ENCODE measurements at regions not wholly inside any gene's neighbourhood (a gene's known extent, or its start where the extent isn't known, plus 50 kb on each side); places are given as distances from the start of the nearest gene placed in this dataset.

GRCh38 chr7:67571026-67571545 lies 574.5 kb downstream of the TYW1 start:
- DNase-seq: no peak

GRCh38 chr7:67573639-67574038 lies 577.0 kb downstream of the TYW1 start:
- no peak for DNase-seq

DNA sequence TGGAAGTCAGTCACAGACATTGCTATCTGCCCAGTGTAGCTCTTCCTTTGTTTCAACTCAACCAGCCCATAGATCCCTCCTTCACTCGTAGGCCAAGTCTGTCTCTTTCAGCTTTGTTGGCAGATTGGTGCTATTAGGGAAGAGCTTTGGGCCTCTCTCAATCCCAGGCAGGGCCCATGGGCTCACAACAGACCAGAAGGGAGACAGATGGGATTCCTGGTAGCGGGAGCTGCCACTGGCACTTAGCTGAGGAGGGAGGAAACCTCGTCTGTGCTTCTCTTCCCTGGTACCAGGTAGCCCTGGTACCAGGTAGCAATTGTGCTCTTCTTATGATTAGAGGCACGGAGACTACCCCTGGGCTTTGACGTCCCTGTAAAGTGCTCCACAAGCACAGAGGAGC lies 592.0 kb downstream of the TYW1 start:
- no peak for DNase-seq

DNA sequence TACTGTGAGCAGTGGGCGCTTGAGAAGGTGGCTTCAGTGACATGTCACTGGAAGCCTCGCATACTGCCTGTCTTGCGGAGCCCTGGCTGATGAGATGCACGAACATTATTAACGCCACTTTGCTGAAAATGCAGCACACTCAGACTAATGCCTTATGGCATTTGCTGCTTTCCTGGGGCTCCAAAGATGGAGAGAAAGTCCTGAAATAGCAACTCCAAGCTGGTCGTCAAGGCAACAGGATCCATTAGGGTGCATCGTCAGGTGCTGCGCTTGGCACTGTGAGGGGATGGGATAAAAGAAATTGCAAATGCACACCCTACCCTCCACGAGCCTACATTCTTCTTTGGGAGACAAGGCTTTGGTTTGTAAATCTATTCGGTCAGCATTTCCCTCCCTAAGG lies 592.5 kb downstream of the TYW1 start:
- no peak for DNase-seq

DNA sequence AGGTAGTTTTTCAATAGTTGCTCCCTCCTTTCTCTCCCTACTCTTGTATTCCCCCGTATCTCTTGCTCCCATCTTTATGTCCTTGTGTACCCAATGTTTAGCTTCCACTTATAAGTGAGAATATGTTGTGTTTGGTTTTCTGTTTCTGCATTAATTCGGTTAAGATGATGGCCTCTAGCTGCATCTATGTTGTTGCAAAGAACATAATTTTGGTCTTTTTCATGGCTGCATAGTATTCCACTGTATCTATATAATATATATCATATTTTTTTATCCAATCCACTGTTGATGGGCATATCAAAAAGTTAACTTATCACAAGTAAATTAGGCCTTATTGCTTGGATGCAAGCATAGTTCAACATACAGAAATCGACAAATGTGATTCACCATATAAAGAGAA lies 594.0 kb downstream of the TYW1 start:
- DNase-seq: no peak

DNA sequence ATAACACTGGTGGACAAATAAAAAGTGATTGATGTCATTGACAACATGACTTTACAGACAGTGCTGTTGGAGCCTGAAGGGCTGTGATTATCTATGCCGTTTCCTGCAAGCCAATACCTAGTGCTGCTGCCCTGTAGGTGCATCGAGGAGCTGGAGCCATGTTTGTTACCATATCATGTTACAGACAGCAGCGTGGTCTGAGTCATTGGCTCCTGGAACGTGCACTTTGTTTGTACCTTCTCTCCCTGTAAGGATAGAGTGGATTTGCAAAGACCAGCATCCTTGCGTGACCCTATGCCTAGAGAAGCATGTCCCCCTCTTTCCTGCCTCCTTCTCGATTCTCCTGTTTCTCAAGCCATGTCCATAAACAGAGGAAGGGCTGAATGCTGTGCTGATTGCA lies 597.2 kb downstream of the TYW1 start:
- no peak for DNase-seq

GRCh38 chr7:67595431-67596180 lies 599.0 kb downstream of the TYW1 start:
- no peak for DNase-seq

DNA sequence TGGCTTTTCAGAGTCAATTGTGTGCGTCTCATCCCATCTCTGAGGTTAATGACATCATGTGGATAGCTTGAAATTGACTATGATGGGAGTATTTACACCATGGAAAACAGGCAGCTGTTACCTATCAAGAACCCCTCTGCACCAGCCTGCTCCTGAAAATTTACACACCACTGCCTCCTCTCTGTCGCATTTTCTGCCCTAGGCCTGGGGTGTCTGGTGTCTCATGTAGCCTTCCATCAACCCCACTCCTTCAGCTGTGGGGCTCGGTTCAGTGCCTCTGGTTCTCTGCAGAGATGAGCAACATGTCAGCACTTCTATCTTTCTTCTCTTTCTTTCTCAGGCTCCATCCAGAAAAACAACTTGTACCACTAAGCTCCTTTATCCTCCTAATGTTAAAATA lies 600.5 kb downstream of the TYW1 start:
- DNase-seq: no peak

DNA sequence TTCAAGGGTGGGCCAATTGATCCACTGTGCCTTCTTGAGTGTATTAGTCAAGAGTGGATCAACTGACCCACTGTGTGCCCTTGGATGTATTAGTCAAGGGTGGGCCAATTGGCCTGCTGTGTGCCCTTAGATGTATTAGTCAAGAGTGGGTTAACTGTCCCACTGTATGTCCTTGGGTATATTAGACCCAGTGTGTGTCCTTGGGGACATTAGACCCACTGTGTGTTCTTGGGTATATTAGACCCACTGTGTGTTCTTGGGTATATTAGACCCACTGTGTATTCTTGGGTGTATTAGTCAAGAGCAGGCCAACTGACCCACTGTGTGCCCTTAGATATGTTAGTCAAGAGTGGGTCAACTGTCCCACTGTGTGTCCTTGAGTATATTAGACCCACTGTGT lies 601.8 kb downstream of the TYW1 start:
- no peak for DNase-seq

DNA sequence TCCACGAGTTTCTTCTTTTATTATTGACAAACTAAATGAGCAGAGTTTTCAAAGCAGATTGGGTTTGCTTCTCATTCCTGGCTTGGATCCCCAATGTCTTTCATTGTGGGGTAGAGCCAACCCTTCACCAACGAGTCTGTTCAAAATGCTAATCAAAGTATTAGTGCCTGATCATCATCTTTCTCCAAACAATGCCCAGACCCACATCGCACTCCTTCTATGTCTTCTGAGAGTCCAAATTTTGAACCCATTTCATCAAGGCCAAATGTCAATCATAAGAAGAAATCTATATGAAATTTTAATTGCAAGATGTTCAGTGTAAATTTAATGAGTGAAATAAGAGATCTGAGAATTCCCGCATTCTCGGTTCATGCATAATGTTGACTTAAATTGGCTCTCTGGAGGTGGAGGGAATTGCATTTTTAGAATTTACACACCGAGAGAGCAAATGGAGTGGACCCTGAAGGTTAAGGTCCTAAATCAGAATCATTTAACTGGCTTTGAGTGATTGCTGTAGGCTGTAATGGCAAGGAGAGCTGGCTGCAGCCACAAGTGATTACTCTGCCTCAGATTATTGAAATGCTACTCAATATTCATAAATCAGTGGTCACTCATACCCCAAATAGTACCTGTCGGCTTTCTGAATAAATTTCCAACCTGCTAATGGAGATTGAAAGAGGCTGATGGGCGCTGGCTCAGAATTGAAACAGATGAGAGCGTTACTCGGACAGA lies 602.9 kb downstream of the TYW1 start:
- no peak for DNase-seq

DNA sequence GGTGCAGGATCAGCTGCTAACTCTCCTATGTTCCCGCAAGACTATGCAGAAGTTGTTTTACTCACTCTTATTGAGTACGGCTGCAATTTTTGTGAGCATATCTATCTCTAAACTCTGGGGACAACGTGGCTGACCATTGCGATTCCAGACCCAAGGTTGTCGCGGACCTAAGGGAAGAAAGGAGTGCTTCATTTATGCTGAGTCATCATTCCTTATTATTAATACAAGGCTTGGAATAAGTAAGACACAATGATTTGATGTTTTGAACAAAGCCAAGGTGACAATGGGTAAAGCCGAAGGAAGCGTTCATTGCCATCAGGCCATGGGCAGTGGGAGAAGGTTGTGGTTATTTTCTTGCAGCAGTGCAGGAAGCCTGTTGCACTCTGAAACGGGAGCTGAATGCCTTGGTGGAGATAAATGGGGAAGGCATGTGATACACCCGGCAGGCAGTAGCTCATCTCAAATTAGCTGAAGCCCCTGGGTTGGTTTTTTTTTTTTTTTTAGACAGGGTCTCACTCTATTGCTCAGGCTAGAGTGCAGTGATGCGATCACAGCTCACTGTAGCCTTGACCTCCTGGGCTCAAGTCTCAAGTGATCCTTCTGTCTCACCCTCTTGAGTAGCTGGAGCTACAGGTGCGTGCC lies 605.7 kb downstream of the TYW1 start:
- no peak for DNase-seq

DNA sequence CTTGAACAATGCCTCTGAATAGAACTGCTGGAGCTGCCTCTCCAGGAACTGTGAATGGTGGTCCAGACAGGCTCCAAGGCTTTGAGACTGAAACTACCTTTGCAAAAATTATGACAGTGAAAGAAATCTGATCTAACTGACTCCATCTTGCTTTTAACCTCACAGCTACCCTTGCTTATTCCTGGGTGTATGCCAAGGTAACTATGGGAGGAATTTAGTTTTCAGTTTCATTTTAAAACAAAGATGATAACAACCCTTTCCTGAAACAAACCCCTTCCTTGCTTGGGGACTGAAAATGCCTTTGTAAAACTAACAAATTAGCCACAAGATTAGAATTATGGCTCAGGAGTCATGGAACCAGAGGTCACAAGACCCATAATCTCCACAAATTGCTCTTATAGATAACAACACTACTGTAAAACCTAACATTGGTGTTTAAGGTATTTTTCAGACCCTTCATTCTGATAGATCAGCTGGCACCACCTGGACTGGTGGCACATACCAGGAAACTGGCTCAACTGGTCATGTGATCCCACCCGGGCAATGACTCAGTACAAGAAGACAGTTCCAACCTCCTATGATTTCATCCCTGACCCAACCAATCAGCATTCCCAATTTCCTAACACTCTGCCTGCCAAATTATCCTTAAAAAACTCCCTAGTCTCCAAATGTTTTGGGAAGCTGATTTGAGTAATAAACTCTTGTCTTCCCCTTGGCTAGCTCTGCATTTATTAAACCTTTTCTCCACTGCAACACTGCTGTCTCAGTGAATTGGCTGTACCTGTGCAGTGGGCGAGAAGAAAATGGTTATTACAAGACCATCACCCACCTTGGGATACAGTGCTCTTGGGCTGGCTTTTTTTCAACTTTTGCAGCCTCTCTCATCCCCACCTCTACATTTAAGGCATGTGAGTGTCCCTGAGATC lies 608.1 kb downstream of the TYW1 start:
- DNase-seq: no peak

DNA sequence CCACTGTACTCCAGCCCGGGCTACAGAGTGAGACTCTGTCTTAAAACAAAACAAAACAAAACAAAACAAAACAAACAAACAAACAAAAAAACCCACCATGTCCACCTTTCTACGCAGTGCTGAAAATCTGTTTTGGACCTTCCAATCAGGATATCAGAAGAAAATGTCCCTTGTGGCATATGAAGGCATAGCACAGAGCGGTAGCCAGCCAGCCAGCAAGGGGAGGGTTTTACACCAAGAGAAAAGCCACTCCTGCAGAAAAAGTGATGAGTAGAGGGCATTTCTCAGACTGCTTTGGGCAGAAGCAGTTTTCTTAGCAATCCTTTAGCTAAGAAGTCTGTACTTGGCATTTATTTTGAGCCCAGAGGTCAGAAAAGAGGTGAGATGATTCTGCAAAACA lies 612.2 kb downstream of the TYW1 start:
- DNase-seq: no peak

DNA sequence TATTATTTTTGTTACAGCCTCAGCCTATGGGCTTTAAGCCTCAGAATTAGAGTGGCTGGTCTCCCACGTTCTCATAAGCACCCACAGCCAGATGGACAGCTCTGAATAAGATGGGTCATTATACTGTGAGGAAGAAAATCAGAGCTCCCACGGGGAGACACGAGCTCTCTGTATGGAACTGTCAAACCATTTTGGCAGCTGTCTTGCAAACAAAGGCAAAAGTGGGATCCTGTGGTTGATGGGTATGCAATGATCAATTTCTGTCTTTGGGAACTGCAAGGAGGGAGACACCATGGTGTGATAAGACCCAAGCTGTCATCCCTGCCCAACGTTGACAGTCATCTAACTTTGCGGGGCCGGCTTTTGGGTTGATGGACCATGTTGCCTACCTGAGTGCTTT lies 614.3 kb downstream of the TYW1 start:
- no peak for DNase-seq

DNA sequence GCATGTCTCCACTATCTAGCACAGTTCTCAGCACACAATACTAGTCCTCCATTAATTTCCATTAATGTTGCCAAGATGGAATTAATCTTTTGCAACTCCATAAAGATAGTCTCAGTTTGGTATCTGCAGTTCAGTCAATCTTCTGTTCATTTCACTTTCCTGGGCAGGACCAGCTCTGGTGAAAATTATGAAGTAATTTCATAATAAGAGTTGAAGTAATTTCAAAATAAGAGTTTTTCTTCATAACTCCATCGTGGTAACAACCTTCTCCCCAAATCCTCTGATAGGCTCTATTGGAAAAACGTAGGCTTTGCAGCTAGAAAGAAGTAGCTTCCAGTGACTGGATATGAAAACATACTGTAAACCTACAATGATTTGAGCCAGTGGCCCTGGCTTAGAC lies 618.2 kb downstream of the TYW1 start:
- no peak for DNase-seq

GRCh38 chr7:67616517-67616916 lies 619.9 kb downstream of the TYW1 start:
- no peak for DNase-seq

DNA sequence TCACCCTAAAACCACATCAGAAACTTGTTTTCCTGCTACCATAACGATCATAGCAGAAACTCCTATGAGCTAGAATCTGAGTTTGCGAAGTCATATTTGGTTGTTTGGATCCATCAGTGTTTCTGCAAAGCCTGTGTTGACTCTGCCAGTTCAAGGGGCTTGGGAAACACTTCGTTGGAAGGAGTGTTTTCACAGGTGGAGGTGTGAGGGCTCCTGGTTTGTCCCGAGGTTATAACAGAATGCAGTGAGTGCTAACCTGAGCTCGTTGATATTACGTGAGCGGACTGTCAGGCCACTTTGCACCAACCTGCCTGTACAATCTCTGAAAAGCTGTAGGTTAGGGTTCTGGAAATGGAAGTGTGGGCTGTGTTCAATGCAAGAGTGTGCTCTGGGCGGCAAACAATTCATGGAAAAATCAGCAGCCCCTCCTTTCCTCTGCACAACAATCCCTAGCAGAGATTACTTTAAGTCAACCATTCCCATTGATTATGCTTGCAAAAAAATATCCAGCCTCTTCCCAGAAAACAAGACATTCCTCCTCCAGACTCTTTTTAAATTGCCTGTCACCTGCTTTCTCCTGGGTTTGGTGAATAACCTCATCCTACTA lies 622.0 kb downstream of the TYW1 start:
- no peak for DNase-seq

GRCh38 chr7:67619175-67619574 lies 622.5 kb downstream of the TYW1 start:
- DNase-seq: peak; percentile 4

DNA sequence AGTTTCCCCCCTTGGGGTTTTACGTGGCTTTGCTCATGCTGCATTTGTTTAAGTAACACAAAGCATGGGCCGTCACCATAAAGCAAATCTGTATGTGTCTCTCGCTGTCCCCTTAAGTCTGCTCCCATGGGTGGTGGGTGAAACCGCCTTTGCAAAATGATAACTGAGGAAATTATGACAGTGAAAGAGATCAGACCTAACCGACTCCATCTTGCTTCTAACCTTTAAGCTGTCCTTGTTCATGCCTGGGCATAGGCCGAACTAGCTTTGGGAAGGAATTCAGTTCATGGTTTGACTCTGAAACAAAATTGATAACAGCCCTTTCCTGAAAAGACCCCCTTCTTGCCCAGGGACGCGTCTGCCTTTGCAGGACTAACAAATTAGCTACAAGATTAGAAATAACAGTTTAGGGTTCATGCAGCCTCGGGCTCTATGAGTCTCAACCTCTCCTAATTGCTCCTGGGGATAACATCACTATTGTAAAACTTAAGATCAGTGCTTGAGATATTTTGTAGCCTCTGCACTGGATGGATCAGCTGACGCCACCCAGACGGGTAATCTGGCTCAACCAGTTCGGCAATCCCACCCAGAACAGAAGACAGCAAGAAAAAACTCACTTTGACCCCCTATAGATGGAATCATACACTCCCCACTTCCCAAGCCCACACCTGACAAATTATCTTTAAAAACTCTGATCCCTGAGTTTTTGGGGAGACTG lies 623.7 kb downstream of the TYW1 start:
- no peak for DNase-seq

DNA sequence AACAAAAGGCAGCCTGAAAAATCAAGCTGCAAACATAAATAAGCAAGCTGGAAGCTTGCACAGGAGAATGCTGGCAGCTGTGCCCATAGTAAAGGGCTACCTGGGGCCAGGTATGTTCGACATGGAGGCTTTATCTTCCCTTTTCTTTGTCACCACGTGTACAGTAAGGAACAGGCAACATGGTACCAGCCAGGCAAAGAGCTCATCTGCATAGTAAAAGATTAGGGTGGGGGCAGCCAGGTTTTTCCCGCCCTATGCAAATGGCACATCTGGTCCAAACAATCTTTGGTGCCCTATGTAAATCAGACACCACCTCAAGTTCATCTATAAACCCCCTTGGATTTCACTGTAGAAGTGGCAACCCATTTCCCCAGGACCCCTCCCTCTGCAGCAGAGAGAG lies 625.1 kb downstream of the TYW1 start:
- no peak for DNase-seq

DNA sequence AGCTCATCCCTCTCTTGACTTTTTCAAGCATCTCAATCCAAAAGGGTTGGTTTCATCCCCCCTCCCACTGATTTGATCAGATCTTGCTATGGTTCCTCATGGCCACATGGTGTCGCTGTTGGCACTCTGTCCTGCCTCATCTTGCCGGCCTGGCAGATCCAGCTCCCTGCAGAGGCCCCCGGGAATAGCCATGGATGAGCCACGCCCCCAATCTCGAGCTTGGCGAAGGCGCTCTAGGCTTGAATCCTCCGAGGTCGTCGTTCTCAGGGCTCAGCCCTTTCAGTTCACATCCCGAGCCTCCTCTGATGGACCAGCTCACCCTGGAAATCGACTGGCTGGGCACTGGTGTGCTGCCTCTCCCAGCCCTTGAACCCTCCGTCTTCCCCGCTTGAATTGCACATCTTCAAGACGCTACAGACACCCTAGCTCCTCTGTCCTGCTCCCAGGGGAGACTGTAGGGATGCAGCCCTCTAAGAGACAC lies 628.7 kb downstream of the TYW1 start:
- peak; percentile 74 for DNase-seq

GRCh38 chr7:67631476-67631875 lies 634.8 kb downstream of the TYW1 start:
- no peak for DNase-seq

Measured in NCI-H146 (cell line).